ENCODE measurements at regions not wholly inside any gene's neighbourhood (a gene's known extent, or its start where the extent isn't known, plus 50 kb on each side); places are given as distances from the start of the nearest gene placed in this dataset.

GRCh38 chr3:72479651-72480215 lies 368.5 kb downstream of the SHQ1 start:
- Histone ChIP-seq H3K9ac (replicated peaks; ENCODE audit: extremely low read depth, insufficient read depth, low read length) (no peak overlapping the region), H3K9me1 (replicated peaks; ENCODE audit: control insufficient read depth, extremely low read depth, insufficient read depth, low read length) (no peaks in the 10 kb centered on the region), H3K27ac (ENCODE audit: insufficient read depth, low read depth, low read length) (no peak overlapping the region), H3K36me3 (ENCODE audit: control insufficient read depth in 2 of 2, extremely low read depth in 1 of 2, insufficient read depth in 2 of 2, low read length in 2 of 2) (no peaks in the 10 kb centered on the region), H2AFZ (ENCODE audit: low read depth, low read length) (no peak overlapping the region), H3K9me3 (replicated peaks; ENCODE audit: control insufficient read depth, insufficient read depth, low read length) (no peaks in the 10 kb centered on the region), H3K4me1 (ENCODE audit: control insufficient read depth, extremely low read depth, insufficient read depth, low read length) (peaks cover 6% of the 10 kb centered on the region), H3K4me2 (ENCODE audit: insufficient read depth, low read length) (no peak overlapping the region), H3K79me2 (ENCODE audit: control insufficient read depth, insufficient read depth, low read length) (no peaks in the 10 kb centered on the region), H4K20me1 (replicated peaks; ENCODE audit: control insufficient read depth, extremely low read depth, insufficient read depth, low read length) (no peaks in the 10 kb centered on the region), H3K27me3 (ENCODE audit: control insufficient read depth in 2 of 2, insufficient read depth in 2 of 2, low read length in 2 of 2) (peaks cover 0 to 4% of the 10 kb centered on the region in 2 experiments), H3K4me3 (replicated peaks in 1 of 3; ENCODE audit: insufficient read depth in 1 of 3, low read depth in 1 of 3, low read length in 3 of 3) (no peak overlapping the region)
- intact Hi-C loops (cut with micrococcal nuclease): loop anchor here (10.0 kb wide), 1 partner anchor 345 kb away; no protein-coding TSS in a partner anchor
- ChIA-PET CTCF (no interaction called here), POLR2A (no interaction called here)
- DNase-seq (ENCODE audit: low read depth, low spot score) (no peak), FAIRE-seq (no peak)
- TF ChIP-seq POLR2A (IDR thresholded peaks at IDR 0.05; ENCODE audit: low read depth, low read length): no peak
- TF ChIP-seq FOS (IDR thresholded peaks at IDR 0.05; ENCODE audit: borderline replicate concordance, insufficient read depth, low read length): no peak
- no peak for TF ChIP-seq CTCF (IDR thresholded peaks at IDR 0.05; ENCODE audit: extremely low read depth in 1 of 2, insufficient read depth in 1 of 2, low read depth in 1 of 2, low read length in 2 of 2)
- no peak for TF ChIP-seq MYC (IDR thresholded peaks at IDR 0.05; ENCODE audit: low read depth, low read length)
- TF ChIP-seq POLR2AphosphoS5 (IDR thresholded peaks at IDR 0.05; ENCODE audit: insufficient read depth, low read depth, low read length): no peak
- TF ChIP-seq EZH2 (IDR thresholded peaks at IDR 0.05; ENCODE audit: borderline replicate concordance, low read depth, low read length, severe bottlenecking): no peak
- no peak for TF ChIP-seq JUN (IDR thresholded peaks at IDR 0.05; ENCODE audit: borderline replicate concordance, insufficient read depth, insufficient read length, low read depth)
- no peak for TF ChIP-seq GATA2 (IDR thresholded peaks at IDR 0.05; ENCODE audit: insufficient read depth, insufficient read length, low read depth, low read length)
- no TSS peak for BruUV-seq (replicated peaks)
- dilution Hi-C loops (cut with MboI; ENCODE audit: extremely low pct_ligation_motif_present, low sequenced_read_pairs): no loop called here

Measured in endothelial cell of umbilical vein (primary cell).